ENCODE measurements at regions not wholly inside any gene's neighbourhood (a gene's known extent, or its start where the extent isn't known, plus 50 kb on each side); places are given as distances from the start of the nearest gene placed in this dataset.

- TF ChIP-seq CTCF (conservative IDR thresholded peaks at IDR 0.05; ENCODE audit: low read depth, low read length), result no peak
- DNase-seq (ENCODE audit: low read depth), result no peak
- H3K4me3 ChIP-seq (ENCODE audit: low read length), result no peak overlapping the region
Observed at GRCh38 chr12:46534327-46534840, 161.8 kb upstream of the SLC38A2 start.

- no peak for TF ChIP-seq CTCF (conservative IDR thresholded peaks at IDR 0.05; ENCODE audit: low read depth, low read length)
- DNase-seq (ENCODE audit: low read depth), result no peak
- no peak overlapping the region for H3K4me3 ChIP-seq (ENCODE audit: low read length)
Observed at GRCh38 chr12:46533723-46534122, 161.2 kb upstream of the SLC38A2 start.

DNA sequence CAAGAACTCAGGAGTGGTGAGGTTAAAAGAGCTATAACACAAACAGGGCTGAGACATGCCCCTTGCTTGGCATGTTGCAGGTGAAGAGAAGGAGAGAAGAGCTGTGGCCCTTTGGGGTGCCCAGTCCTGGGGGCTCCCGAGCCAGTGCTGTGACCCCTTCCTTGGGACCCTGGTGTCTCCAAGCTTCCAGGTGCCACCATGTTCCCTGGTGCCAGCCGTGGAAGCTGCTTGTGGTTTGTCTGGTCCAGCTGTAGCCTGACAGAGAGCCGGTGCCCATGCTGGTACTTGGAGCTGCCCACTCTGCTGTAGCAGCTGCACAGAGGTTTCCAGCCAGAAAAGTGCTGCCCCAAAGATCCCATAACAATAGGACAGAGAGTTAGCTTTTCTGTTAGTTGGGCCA, 159.2 kb upstream of the SLC38A2 start:
- DNase-seq (ENCODE audit: low read depth), result no peak
- no peak overlapping the region for H3K4me3 ChIP-seq (ENCODE audit: low read length)
- TF ChIP-seq CTCF (conservative IDR thresholded peaks at IDR 0.05; ENCODE audit: low read depth, low read length), result no peak

- no peak overlapping the region for H3K4me3 ChIP-seq (ENCODE audit: low read length)
Observed at GRCh38 chr12:46531059-46531785, 158.6 kb upstream of the SLC38A2 start.

DNA sequence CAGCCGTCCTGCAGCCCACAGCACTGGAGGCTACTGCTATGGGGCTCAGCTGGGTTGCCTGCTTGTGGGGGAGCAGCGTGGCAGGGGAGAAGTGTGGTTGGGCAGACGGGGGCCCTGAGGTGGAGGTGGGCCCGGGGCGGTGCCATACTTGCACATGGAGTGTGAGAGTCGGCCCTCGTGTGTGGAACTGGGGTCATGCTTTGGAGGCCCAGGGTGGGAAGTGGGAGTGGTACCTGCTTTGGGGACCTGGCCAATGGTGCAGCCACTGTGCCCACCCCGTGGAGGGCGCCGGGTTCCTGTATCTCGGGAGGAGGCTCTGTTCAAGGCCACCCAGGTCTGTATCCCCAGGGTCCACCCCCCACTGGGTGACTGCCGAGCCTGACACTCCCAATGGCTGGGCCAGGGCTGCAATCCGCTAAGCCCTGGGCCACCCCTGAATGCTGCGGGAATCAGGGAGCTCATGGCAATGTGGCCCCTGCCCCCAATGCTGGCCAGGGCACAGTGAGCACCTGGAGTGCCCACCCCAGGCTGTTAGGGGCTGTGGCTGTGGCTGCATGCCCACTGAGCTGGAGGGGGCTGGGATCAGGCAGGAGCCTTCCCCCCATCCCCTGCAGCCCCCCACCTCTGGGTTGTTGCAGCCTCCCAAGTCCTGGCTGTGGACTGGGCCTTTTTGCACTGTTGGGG, 157.9 kb upstream of the SLC38A2 start:
- TF ChIP-seq CTCF (conservative IDR thresholded peaks at IDR 0.05; ENCODE audit: low read depth, low read length), result no peak
- DNase-seq (ENCODE audit: low read depth), result no peak
- H3K4me3 ChIP-seq (ENCODE audit: low read length), result no peak overlapping the region

More at GRCh38 chr12:46531059-46531785, 158.6 kb upstream of the SLC38A2 start:
- no peak for TF ChIP-seq CTCF (conservative IDR thresholded peaks at IDR 0.05; ENCODE audit: low read depth, low read length)
- no peak for DNase-seq (ENCODE audit: low read depth)

DNA sequence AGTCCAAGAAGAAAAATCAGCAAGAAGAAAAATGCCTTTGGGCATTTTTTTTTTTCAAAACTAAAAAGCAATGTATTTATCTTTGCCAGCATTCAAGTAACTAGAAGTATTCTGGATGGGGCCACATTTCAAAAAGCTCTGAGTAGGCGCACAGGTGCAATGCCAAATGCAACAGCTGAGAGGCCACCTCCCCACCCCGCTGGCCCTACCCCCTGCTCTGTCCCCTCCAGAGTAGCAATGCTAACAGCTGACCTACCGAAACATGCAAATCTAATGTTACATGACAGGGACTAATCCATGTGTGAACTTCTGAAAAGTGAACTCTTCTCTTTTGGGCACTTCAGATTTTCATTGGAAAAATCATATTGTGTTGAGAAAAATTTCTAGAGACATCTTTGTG, 153.7 kb upstream of the SLC38A2 start:
- no peak overlapping the region for H3K4me3 ChIP-seq (ENCODE audit: low read length)
- DNase-seq (ENCODE audit: low read depth), result no peak
- TF ChIP-seq CTCF (conservative IDR thresholded peaks at IDR 0.05; ENCODE audit: low read depth, low read length), result no peak

- no peak overlapping the region for H3K4me3 ChIP-seq (ENCODE audit: low read length)
- TF ChIP-seq CTCF (conservative IDR thresholded peaks at IDR 0.05; ENCODE audit: low read depth, low read length), result no peak
- no peak for DNase-seq (ENCODE audit: low read depth)
Observed at GRCh38 chr12:46524778-46525177, 152.2 kb upstream of the SLC38A2 start.
